ENCODE measurements at regions not wholly inside any gene's neighbourhood (a gene's known extent, or its start where the extent isn't known, plus 50 kb on each side); places are given as distances from the start of the nearest gene placed in this dataset.

DNA sequence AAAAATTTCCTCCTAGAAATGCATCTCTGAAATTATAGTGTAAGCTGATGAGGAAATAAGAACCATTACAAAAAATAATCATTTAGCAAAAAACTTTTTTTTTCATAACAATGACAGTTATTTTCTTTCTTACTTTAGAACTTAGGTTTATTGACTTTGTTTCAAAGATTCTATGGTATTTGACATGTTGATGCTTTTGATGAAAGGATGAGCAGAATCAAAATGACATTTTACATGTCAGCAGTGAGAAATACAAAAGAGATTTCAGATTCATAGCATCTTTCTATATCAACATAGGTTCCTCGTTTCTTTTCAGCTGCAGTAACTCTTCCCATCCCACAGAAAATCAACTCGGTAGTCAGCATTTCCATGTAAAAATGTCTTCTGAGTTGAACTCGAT is 1226.6 kb upstream of the C9orf72 start:
- H3K4me3 Mint-ChIP-seq, result no peak overlapping the region
- H3K4me1 ChIP-seq, result no peaks in the 10 kb centered on the region
- no peak overlapping the region for H3K27ac Mint-ChIP-seq
- no peaks in the 10 kb centered on the region for H3K27me3 Mint-ChIP-seq (ENCODE audit: insufficient read depth, low read depth)
- TF ChIP-seq, protein P1, sequence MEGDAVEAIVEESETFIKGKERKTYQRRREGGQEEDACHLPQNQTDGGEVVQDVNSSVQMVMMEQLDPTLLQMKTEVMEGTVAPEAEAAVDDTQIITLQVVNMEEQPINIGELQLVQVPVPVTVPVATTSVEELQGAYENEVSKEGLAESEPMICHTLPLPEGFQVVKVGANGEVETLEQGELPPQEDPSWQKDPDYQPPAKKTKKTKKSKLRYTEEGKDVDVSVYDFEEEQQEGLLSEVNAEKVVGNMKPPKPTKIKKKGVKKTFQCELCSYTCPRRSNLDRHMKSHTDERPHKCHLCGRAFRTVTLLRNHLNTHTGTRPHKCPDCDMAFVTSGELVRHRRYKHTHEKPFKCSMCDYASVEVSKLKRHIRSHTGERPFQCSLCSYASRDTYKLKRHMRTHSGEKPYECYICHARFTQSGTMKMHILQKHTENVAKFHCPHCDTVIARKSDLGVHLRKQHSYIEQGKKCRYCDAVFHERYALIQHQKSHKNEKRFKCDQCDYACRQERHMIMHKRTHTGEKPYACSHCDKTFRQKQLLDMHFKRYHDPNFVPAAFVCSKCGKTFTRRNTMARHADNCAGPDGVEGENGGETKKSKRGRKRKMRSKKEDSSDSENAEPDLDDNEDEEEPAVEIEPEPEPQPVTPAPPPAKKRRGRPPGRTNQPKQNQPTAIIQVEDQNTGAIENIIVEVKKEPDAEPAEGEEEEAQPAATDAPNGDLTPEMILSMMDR (IDR thresholded peaks at IDR 0.05), result no peak
- no peak for TF ChIP-seq EZH2 (IDR thresholded peaks at IDR 0.05)
- TF ChIP-seq EZH2phosphoT487 (IDR thresholded peaks at IDR 0.05), result no peak
- H3K4me1 Mint-ChIP-seq, result no peaks in the 10 kb centered on the region
- H3K4me3 ChIP-seq, result no peak overlapping the region
- H3K9me3 ChIP-seq (ENCODE audit: low read depth), result no peaks in the 10 kb centered on the region
- H4K20me1 ChIP-seq (ENCODE audit: low read depth), result no peaks in the 10 kb centered on the region
- H3K36me3 Mint-ChIP-seq, result no peaks in the 10 kb centered on the region
- no peaks in the 10 kb centered on the region for H3K9me3 Mint-ChIP-seq
- H3F3A ChIP-seq (ENCODE audit: low read depth), result no peaks in the 10 kb centered on the region
- no peak overlapping the region for H3K9ac ChIP-seq
- H3K27me3 ChIP-seq, result no peaks in the 10 kb centered on the region
- H3K4me2 ChIP-seq, result no peak overlapping the region
- no peak overlapping the region for H2AFZ ChIP-seq (replicated peaks)
- H3K27ac ChIP-seq, result no peak overlapping the region
- DNase-seq (ENCODE audit: low spot score), result no peak
- H3K36me3 ChIP-seq, result no peaks in the 10 kb centered on the region
- no peaks in the 10 kb centered on the region for H3K79me2 ChIP-seq (ENCODE audit: low read depth)

DNA sequence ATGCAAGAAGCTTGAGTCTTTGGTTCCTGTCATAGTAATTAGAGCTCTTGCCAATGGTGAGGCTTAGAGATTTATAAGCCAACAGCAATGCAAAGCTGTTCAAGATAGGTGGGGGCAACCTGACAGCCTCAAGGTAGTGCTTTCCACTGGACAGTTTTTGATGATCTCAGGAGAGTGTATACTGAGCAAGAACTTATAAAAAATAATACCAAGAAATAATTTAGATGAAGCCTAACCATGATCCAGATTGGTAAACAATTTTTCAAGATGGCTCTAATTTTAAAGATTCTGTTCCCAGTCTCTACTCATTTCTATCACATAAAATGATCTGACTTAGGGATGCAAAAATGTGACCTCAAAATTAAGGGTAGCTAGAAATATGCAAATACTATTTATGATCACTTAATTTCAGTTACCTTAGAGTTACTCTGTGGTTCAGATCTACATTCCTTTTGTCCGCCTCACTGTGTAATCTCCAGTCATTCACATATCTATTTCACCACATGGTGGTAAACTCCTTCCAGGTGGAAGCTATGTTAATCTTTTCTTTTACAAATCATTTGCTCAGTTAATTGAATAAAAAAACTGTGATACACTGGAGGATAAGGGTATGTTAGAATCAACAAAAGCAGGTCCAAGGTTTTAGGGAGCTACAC is 1228.0 kb upstream of the C9orf72 start:
- no peak overlapping the region for H3K27ac Mint-ChIP-seq
- Histone ChIP-seq H3K9me3 (ENCODE audit: low read depth) (no peaks in the 10 kb centered on the region), H3K79me2 (ENCODE audit: low read depth) (no peaks in the 10 kb centered on the region), H3K4me2 (no peak overlapping the region), H3F3A (ENCODE audit: low read depth) (no peaks in the 10 kb centered on the region), H3K9ac (no peak overlapping the region), H3K4me3 (no peak overlapping the region), H2AFZ (replicated peaks) (no peak overlapping the region), H3K36me3 (no peaks in the 10 kb centered on the region), H3K4me1 (no peaks in the 10 kb centered on the region), H3K27me3 (no peaks in the 10 kb centered on the region), H3K27ac (no peak overlapping the region), H4K20me1 (ENCODE audit: low read depth) (no peaks in the 10 kb centered on the region)
- TF ChIP-seq EZH2phosphoT487 (IDR thresholded peaks at IDR 0.05), result no peak
- TF ChIP-seq, protein P1 (IDR thresholded peaks at IDR 0.05), result no peak
- no peak for TF ChIP-seq EZH2 (IDR thresholded peaks at IDR 0.05)
- no peaks in the 10 kb centered on the region for H3K36me3 Mint-ChIP-seq
- H3K27me3 Mint-ChIP-seq (ENCODE audit: insufficient read depth, low read depth), result no peaks in the 10 kb centered on the region
- H3K9me3 Mint-ChIP-seq, result no peaks in the 10 kb centered on the region
- H3K4me1 Mint-ChIP-seq, result no peaks in the 10 kb centered on the region
- DNase-seq (ENCODE audit: low spot score), result no peak
- no peak overlapping the region for H3K4me3 Mint-ChIP-seq

DNA sequence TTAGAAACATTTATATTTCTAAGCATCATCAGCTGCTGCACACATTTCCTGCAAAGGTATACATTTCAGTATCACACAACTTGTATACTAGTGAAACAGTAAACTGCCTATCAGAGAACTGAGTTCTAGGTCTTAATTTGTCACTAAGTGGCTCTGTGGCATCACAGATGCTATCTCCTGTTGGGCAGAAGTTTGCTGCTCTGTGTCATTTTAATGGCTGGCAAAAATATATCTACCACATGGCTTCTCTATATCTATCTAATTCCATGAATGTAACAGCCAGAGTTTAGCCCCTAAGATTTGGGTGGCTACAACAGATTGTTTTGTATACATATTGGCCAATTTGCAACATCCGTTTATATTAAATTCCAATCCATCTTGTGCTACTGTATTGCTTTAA is 1231.9 kb upstream of the C9orf72 start:
- no peaks in the 10 kb centered on the region for H3K27me3 Mint-ChIP-seq (ENCODE audit: insufficient read depth, low read depth)
- H3K4me2 ChIP-seq, result no peak overlapping the region

More for the DNA sequence above, 1231.9 kb upstream of the C9orf72 start:
- no peaks in the 10 kb centered on the region for H3F3A ChIP-seq (ENCODE audit: low read depth)
- Mint-ChIP-seq H3K4me1 (no peaks in the 10 kb centered on the region), H3K27ac (no peak overlapping the region), H3K4me3 (no peak overlapping the region), H3K9me3 (no peaks in the 10 kb centered on the region), H3K36me3 (no peaks in the 10 kb centered on the region)
- no peak overlapping the region for H3K27ac ChIP-seq
- TF ChIP-seq, protein P1 (IDR thresholded peaks at IDR 0.05), result no peak
- no peak for TF ChIP-seq EZH2 (IDR thresholded peaks at IDR 0.05)
- no peak for TF ChIP-seq EZH2phosphoT487 (IDR thresholded peaks at IDR 0.05)
- H3K79me2 ChIP-seq (ENCODE audit: low read depth), result no peaks in the 10 kb centered on the region
- no peaks in the 10 kb centered on the region for H3K27me3 ChIP-seq
- no peak for DNase-seq (ENCODE audit: low spot score)
- H2AFZ ChIP-seq (replicated peaks), result no peak overlapping the region
- H4K20me1 ChIP-seq (ENCODE audit: low read depth), result no peaks in the 10 kb centered on the region
- no peak overlapping the region for H3K9ac ChIP-seq
- no peaks in the 10 kb centered on the region for H3K9me3 ChIP-seq (ENCODE audit: low read depth)
- H3K36me3 ChIP-seq, result no peaks in the 10 kb centered on the region
- H3K4me3 ChIP-seq, result no peak overlapping the region
- H3K4me1 ChIP-seq, result no peaks in the 10 kb centered on the region

Data from neural progenitor cell (in vitro differentiated cells).